COLO668 (cell line): ENCODE measurements at regions not wholly inside any gene's neighbourhood (a gene's known extent, or its start where the extent isn't known, plus 50 kb on each side); places are given as distances from the start of the nearest gene placed in this dataset.

Experiments
- DNase-seq: peaks from one replicate; lab custom pipeline; 2025; ENCODE audit not compliant: unreplicated experiment; lab: John Stamatoyannopoulos, UW

DNA sequence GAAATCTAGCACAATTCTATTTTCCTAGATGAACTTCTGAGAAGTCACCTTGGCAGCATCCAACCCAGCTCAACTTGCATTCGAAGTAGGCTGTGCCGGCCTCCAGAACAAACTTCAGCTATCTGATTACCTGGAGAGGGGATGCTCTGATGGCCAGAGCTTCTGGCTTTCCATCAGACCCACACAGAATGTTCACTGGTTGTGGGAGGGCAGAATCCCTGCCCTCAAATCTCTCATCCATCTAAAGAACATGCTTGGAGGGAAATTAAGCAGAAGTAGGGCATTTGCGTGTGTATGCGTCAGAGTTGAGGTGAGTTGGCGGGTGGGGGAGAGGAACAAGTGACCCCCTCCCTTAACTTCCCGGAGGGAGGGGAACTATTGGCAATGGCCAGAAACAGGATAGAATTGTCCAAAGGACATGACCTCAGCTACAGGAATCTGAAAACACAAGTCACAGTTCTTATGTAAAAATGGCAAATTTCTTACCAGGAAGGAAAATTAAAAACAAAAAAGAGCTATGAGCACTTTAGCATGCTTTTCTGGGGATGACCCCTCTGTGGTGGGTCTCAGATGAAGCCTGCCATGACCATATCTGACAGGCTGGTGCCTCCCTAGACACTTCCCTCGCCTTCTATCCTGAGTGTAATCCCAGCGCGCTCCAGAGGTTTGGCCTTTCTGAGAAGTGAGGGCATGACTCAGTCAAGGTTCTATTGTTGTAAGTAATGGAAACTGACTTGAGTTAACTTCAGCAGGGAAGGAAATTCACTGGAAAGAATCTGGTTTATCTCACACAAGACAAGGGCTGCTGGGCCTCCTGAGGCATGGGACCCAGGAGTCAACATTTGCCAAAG is 278.8 kb downstream of the RPS24 start:
- DNase-seq: no peak

DNA sequence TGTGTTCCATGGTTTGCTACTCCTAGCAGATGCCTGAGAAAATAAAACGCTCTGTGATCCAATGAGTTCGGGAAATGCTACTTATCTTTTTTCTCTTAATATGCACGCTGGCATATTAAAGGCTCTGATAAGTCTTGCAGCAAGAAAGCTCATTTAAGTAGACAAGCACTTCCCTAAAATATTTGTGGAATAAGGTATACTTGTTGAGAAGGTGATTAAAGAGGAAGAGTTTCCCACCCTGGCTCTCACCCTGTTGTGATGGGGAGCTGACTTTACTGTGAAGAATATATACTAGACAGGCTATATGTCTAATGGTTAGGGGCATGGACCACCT is 279.4 kb downstream of the RPS24 start:
- DNase-seq: no peak

DNA sequence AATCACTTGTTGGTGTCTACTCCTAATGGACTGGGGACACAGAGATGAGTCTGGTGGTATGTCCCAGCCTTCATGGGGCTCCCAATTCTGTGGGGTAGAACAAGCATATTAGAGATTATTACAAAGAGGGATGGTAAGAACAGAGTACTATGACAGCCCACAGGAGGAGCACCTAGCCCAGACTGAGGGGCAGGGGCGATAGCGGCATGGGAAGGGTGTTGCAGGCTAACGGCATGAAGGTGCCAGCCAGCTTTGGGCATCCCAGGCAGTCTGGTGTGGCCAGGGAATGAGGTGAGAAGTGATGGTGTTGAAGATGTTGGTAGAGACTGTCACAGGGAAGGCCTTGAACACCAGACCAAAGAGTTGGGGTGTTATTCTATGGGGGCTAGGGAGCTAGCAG is 280.0 kb downstream of the RPS24 start:
- no peak for DNase-seq

DNA sequence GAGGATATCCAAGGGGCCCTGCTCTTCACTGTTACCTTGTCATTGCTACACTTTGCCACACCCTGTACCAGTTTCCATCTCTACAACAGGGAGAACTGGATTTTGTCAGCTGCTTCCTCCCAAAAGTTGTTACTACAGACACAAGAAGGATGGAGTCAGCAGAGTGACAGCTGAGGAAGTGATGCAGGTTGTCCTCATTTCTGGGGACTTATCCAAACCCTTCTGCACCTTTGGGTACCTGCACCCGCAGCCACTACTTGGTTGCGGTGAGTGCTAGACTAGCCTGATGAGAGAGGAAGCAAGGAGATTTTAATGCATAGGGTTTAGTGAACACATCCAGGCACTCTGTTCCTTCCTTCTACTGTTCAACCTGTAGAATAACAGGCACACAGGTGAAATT is 281.0 kb downstream of the RPS24 start:
- no peak for DNase-seq

DNA sequence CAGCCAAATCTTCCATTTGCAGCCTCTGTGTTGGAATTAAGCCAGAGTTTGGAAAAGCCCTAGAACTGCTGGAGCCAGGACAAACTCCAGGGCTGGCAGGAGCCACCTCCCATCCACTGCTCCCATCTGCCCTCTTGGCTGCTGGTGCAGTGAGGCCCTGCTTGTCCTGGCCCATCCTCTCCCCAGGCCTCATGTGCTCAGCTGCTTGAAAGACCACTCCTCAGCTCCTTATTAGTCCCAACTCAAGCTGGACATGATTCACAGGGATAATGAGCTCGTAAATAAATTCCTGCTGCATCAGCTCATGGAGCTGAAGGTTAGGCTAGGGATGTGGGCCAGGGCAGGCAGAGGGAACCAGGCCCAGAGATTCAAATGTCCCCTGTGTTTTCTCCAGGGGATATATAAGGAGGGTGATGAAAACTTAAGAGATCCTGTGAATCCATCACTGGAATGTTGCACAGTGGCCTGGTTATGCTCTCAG is 282.8 kb downstream of the RPS24 start:
- no peak for DNase-seq

DNA sequence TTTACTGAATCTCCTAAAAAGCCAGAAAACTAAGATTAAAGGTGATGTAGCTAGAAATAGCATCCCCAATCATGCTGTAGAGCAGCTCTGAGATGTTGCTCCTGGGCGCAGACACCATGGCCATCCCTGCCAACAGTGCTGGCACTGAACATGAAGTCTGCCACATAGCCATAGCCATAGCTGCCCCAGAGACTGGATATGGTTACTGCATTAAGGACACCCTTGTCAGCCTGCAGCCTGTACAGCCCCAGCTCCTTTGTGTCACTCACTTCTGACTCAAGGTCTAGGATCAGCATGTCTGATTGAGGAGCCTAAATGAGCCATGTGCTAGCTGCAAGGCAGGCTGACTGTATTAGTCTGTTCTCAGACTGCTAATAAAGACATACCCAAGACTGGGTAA is 284.6 kb downstream of the RPS24 start:
- no peak for DNase-seq

DNA sequence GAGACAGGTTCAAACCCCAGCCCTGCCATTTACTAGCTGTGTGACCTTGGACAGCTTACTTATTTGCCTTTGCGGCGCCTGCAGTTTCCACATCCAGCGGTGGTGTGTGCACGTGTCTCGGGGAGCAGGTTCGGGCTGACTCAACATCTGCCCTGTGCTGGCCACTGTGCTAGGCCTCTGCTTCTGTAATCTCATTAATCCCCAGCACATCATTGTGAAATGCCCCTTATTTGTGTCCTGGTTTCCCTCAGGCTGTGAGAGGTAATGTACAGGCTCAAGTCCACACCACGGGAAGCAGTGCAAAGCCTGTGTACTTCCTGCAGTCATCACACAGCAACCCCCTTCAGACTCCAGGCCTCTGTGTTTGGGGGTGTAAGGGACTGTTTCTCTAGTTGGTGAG is 285.7 kb downstream of the RPS24 start:
- no peak for DNase-seq

DNA sequence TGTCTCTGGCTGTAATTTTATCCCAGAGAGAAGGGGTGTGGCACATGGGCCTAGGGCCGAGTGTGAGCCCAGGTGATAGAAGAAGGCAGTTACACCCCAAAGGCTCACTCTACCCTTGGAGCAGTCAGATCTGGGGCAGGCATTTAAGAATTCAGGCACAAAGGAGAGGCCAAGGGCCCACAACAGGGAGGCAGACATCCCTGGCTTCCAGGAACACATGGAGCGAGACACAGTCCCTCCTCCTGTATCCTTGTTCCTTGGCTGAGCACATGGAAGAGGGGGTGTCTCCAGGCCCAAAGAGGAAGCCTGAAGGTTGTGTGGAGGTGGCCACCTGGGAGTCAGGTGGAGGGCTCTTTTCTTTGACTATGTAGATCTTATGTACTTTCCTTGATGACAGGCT is 286.2 kb downstream of the RPS24 start:
- no peak for DNase-seq

DNA sequence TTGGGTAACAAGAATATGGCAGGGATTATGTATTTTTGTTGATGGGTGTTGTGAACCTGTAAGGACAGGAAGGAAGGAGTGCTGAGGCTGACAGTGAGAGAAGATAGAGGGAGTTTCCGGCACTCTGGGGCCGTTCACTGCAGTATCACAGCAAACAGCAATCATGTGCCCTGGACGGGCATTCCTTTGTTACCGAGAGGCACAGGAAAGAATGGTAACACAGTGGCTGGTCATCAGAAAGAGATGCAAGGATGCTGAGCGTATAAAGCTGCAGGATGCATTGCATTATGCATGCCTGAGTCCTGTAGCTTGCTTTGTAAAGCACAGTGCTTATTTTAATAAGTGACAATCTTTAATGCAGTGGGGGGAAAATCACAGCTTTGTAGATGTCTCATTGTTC is 286.8 kb downstream of the RPS24 start:
- DNase-seq: no peak

DNA sequence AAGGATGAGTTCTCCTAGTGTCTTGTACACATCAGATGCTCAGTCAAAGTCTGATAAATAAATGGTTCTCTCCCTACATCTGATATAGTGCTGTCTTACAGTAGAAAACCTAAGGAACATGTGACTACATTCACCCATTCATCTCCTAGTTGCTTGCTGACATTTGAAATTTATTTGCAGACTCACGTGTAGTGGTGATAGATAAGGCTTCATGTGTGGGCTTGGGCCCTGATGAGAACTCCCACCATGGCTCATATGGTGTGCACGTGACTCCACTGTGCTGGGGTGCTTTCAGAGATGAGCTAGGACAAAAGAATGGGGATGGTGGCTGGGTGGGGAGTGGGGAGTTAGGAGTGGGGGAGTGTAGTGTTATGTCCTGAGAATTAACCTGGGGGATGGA is 287.3 kb downstream of the RPS24 start:
- DNase-seq: no peak

DNA sequence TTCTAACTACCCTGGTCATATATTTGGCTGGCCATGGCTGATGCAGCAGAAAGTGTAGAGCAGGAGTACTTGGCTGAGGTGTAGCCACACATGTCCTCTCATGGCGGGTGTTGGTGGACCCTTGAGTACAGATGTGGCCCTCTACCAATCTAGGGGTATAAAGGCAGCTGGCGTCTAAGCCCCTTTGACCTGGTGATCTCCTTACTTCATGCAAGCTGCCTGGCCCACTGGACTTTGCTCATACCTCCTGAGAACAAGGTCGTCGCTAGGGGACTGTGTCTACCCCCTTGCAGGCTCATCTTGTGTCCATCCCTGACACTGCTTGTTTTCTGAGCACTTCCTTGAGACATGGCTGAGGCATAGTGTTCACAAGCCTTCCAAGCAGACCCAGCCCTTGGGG is 287.8 kb downstream of the RPS24 start:
- no peak for DNase-seq

DNA sequence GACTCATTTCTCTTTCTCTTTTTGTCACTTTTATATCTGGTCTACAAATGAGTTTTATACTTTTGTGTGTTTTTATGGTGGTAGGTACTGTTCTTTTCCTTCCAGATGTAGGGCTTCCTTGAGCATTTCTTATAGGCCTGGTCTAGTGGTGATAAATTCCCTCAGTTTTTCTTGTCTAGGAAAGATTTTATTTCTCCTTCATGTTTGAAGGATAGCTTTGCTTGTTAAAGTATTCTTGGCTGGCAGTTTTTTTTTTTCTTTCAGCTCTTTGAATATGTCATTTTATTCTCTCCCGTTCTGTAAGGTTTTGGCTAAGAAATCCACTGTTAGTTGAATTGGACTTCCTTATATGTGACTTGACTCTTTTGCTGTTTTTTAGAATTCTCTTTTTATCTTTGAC is 292.7 kb downstream of the RPS24 start:
- no peak for DNase-seq

DNA sequence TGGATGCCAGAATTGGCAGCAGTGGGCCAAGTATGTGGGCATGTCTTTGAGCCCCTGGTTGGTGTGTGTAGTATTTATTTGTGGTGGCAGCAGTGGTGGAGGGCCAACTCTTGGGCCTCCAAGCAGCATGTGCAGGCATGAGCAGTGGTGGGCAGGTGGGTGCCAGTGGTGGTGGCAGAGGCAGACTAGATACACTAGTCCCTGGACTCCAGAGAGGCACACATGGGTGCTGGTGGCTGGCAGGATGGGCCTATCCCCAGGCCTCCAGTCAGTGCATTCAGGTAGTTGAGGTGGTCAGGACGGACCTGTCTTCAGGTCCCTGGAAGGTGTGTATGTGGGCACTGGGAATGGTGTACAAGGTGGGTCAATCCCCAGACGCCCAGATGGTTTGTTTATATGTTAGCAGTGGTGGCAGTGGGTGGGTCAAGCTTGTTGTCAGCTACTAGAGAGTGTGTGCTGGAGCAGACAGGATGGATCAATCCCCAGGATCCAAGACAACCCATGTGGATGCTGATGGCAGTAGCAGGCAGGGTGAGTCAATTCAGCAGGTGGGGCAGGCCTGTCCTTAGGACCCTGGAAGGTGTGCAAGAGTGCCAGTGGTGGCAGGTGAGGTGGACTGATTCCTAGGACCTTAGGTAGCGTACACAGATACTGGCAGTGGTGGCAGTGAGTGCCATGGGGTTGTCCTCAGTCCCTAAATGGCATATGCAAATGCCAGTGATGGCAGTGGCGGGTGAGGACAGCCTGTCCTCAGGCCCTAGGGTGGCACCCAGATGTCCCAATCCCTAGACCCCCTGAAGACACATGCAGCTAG is 294.3 kb downstream of the RPS24 start:
- no peak for DNase-seq

DNA sequence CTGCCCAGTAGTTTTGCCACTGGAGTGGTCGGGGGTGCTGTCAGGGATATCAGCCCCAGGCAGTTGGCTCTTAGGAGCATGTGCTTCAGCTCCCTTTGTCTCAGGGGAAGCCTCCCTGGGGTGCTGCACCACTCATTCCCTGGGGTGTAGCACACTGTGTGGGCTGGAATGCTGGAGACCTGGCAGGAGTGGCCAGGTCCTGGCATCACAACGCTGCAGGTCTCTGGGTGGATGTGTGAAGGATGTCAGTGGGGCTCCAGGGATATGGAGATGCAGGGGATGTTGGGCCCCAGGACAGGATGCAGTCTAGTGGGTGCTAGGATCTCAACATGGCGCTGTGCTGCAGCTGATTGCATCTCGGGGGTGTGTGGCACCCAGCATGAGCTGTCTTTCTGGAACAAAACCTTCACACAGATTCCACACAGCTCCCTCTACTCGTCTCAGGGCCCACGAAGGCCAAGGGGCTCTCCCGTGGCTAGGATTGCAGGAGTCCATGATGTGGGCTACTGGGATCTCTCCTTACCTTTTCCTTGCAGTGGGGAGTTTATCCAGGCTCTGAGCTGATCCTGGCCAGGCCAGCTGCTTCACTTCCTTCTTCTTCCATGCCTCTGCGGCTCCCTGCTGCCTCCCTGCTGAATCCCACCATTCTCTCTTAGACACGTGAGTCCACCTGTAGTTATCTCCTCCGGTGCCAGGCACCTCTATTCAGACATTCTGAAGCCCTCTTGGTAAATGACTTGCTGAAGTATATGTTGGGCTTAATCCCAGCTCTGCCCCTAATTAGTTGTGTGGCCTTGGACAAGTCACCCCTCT is 295.1 kb downstream of the RPS24 start:
- no peak for DNase-seq

DNA sequence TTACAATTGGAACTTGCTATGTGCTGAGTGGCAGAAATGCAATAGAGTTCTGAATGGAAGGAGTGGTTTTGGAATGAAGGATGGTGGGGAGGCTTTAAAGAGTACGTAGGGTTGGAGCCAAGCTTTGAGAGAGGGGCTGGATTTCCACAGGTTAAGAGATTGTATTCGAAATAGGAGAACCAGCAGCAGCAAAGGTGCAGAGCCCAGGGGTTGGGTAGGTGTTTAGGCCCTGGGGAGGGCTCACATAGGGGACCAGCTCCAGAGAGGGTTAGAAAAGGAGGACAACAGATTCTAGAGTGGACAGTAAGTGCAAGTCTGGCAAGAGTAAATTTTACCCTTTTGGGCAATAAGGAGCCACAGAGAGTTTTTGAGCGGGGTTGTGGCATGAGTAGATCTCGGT is 297.2 kb downstream of the RPS24 start:
- no peak for DNase-seq

DNA sequence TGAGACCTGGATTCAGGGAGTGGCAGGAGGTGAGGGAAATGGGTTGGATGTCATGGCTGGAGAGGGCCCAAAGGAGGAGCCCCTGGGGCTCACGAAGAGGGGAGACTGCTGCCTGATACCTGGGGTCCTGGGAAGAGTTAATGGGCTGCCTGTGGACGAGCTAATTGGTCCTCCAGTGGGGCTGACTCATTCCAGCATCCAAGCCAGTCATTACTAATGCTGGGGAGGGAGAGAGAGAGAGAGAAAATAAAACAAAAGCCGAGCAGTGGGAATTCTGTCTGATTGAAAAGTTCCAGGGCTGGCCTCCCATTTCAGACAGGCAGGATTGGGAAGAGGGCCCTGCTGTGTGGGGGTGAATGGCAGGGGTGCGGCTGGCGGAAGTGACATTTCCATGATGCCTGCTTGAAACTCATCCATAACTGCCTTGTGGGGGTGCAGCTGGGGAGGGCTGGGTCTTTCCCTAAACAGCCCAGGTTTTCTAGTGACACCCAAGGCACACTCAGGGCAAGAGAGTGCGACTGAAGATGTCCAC is 297.8 kb downstream of the RPS24 start:
- DNase-seq: no peak

DNA sequence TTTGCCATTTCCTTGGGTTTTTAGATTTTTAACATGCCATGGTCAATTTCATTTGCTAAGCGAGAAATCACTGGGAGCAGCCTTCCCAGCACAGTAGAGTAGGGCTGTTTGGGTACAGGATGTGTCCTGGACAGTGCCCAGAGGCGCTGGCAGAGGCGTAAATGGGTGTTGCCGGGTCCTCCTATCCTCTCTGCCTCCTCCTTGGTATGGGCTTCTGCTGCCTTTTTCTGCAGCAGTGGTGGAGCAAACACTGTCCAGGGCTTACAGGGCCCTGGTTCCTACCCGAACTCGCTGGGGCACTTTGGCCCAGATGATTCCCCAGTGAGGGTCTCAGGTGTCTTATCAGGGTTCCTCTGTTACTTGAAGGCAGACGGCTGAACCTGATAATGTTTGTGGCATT is 298.3 kb downstream of the RPS24 start:
- no peak for DNase-seq

DNA sequence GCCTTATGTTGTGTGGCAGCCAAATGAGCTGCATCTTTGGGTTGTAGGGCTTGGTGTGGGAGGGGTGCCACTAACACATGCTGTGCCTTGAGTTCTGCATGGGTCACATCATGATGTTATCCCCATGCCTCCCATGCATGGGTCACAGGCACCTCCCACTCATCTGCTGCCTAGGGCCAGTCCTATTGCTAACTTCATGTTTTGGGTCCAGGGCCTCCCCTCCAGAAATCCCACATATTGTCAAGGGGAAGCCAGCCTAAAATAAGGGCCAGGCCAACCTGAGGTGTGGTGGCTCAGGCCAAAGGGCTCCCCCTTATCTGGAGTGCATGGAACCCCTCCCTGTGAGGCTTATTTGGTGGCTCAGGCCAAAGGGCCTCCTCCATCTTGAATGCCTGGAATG is 299.0 kb downstream of the RPS24 start:
- no peak for DNase-seq

DNA sequence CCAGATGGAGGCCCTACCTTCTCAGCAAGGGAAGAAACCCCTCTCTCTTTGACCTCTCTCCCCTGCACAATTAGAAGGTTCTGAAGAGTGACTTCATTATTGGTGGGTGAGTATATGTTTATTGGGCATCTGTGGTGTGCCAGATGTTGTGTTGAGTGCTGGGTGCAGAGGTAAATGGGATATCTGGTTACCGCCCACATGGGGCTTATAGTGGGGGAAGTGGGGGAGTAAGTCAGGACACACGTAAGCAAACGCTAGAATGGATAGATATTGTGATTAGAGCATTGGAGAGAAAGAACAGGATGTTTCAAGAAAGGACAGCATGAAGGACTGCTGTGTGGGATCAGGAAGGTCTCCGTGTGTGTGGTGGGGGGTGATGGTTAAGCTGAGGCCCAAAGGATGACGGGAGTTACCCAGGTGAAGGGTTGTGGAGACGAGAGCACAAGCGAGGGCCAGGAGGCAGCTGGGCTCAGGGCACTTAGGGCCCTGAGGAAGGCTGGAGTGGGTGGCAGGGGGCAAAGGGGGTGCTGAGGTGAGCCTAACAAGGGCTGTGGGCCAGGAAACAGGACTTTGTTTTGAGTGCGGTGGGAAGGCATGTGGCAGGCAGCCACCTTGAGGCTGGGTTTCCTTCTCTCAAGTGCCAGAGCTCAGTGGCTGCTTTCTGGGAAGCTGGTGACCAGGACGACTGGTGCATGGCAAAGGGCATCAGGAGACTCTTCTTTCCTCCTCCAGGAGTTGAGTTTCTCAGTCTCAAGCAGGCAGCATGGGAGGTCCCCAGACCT is 299.9 kb downstream of the RPS24 start:
- no peak for DNase-seq

DNA sequence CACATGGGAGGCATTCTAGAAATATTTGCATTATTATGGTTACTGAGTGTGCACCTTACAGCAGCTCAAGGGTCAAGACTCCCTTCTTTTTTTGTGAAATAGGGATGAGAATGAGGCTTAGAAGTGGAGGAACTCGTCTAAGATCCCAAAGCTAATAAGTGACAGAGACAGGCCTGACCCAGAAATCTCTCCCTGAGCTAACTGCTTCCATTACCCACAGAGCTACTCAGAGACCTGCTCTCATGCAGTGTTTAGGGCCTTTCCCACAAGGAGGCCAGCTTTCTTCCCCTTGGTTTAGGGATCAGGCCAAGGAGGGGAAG is 301.7 kb downstream of the RPS24 start:
- no peak for DNase-seq
